NCI-H2029 (cell line): ENCODE measurements at regions not wholly inside any gene's neighbourhood (a gene's known extent, or its start where the extent isn't known, plus 50 kb on each side); places are given as distances from the start of the nearest gene placed in this dataset.

Experiments
- DNase-seq: peaks from one replicate; lab custom pipeline; 2025; lab: John Stamatoyannopoulos, UW

GRCh38 chr1:22350171-22350923, 101.3 kb upstream of the ZBTB40 start:
- DNase-seq: no peak

GRCh38 chr1:22350924-22351767, 100.5 kb upstream of the ZBTB40 start:
- DNase-seq: no peak

DNA sequence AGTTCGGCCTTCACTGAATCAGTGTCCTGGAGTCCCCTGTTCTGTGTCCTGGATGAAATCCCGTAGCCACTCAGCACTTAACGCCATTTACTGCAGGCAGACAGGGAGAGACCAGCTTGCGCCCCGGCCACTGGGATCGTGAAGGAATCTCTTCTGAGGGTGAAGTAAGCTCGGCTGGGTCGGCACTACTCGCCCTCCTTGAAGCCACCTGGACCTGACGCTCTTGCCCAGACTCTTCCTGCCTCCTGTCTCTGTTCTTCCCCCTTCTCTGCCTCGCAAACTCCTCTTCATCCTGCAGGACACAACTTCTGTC, 99.9 kb upstream of the ZBTB40 start:
- no peak for DNase-seq

DNA sequence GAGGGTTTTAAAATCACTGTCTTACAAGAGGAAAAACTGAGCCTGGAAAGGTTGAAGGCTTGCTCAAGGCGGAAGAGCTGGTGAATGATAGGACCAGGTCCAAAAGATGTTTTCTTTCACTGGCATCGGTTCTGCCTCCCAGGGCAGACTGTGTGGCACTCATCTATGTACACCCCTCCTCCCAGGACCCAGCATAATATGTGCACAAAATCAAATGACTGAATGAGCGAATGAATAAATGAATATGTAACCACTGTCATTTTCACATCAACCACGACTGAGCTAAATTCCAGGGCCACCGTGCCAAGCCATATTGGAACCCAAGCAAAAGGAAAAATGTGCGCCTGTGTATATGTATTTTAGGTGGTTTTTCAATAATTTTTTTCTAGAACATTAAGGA, 99.3 kb upstream of the ZBTB40 start:
- no peak for DNase-seq

GRCh38 chr1:22352896-22353295, 98.8 kb upstream of the ZBTB40 start:
- no peak for DNase-seq

GRCh38 chr1:22359427-22359826, 92.2 kb upstream of the ZBTB40 start:
- DNase-seq: no peak

GRCh38 chr1:22362626-22363402, 88.8 kb upstream of the ZBTB40 start:
- no peak for DNase-seq

- no peak for DNase-seq
Measured at GRCh38 chr1:22363403-22364325, 88.0 kb upstream of the ZBTB40 start.

DNA sequence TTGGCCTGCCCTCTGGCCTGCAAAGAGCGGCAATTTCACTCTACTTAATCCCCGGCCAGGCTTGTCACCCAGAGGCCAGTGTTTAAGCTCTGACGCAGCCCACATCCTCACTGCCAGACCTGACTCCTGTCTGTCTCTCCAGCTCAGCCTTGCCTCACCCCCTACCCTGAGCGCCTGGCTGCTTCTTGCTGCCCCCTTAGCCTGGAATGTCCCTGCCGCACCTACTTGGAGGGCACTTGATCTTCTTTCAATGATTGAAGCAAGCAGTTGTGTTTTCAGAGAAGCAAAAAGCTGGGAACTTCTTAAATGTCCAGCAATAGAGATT, 87.4 kb upstream of the ZBTB40 start:
- no peak for DNase-seq

- DNase-seq: no peak
Measured at GRCh38 chr1:22364764-22365163, 86.9 kb upstream of the ZBTB40 start.

DNA sequence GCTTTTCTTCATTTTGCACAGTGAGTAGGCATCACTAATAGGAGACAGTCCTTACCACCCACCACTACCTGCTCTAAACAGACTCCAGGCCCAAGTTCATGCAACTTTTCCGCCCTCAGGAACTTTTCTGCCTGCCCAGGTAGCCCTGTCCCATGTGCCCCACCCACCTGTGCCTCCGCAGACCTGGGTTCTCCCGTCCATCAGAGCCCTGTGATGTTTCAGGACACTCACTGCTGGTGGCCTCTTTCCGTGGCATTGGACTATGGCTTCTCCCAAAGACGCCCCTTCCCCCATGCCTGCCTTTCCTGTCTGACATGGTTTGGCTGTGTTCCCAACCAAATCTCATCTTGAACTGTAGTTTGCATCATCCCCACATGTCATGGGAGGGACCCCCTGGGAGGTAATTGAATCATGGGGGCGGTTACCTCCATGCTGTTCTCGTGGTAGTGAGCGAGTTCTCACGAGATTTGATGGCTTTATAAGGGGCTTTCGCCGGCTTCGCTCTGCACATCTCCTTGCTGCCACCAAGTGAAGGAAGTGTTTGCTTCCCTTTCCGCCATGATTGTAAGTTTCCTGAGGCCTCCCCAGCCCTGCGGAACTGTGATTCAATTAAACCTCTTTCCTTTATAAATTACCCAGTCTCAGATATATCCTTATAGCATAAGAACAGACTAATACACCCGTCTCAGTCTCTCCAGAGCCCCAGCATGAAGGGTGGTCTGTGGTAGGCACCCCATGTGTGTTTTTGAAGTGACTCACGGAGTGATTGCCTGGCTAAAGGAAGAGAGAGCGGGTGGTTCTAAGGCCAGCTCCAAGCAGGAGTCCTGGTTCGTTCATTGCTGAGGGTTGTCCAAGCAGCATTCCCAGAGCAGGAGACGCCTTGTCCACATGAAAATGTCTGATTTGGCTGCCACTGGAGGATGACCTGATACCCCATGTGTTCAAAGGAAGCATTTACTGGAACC, 86.0 kb upstream of the ZBTB40 start:
- no peak for DNase-seq

DNA sequence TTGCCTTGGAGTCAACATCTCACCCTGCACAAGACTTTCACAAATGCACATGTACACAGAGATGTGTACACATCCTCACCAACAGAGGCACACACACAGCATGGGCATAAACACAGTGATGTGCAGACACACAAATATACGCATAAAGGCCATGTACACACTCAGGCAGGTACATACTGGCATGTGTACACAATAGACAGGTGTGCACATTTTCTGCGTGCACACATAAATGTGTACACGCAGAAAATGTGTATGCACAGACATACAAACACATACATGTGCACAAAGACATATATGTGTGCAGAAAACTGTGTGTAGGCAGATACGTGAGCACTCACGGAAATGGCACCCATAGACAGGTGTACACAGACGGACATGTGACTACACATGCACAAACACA, 85.3 kb upstream of the ZBTB40 start:
- DNase-seq: no peak

DNA sequence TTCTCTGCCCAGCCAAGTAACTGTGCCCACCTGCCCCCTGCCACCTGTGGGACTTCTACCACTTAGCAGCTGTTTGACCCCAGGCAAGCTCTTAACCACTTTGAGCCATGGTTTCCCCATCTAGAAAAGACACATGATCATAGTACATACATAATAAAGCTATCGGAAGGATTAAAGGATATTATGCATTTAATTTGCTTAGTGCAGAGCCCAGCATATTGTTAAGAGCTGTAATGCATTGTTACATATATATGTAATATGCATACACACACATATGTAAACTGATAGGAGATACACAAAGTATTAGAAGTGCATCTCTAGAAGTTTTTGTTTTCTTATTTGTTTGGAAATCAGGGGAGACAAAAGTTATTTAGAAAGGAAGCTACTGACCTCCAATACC, 83.5 kb upstream of the ZBTB40 start:
- no peak for DNase-seq

GRCh38 chr1:22369294-22370189, 82.1 kb upstream of the ZBTB40 start:
- no peak for DNase-seq

- DNase-seq: no peak
Measured at GRCh38 chr1:22370190-22370498, 81.5 kb upstream of the ZBTB40 start.

DNA sequence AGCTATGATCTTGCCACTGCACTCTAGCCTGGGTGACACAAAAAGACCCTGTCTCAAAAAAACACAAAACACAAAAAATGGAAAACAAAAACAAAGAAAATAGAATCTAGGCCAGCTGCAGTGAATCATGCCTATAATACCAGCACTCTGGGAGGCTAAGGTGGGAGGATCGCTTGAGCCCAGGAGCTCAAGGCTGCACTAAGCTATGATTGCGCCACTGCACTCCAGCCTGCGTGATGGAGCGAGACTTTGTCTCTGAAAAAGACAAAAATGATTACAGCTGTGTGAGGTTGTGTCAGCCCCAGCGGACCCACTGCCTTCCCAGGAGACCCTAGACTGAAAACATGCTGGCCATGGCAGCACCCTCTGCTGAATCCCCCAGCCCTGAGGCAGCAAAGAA, 80.2 kb upstream of the ZBTB40 start:
- DNase-seq: no peak

DNA sequence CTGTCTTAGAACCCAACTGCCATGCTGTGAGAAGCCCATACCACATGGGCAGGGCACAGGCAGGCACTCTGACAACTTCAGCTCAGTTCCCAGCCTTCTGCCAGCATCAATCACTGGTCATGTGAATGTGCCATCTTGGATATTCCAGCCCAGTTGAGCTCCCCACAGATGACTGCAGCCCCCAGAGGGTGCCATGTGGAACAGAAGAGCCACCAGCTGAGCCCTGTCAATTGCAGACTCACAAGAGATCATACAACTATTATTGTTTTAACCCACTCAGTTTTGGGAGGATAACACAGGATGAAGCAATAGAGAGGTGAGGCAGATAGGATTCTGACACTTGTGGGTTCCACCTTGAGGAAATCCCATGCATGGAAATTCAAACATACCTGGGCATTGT, 78.4 kb upstream of the ZBTB40 start:
- no peak for DNase-seq

GRCh38 chr1:22374001-22374400, 77.7 kb upstream of the ZBTB40 start:
- DNase-seq: no peak

- no peak for DNase-seq
Measured at GRCh38 chr1:22375601-22376000, 76.0 kb upstream of the ZBTB40 start.

- DNase-seq: no peak
Measured at GRCh38 chr1:22376001-22376400, 75.7 kb upstream of the ZBTB40 start.
